ENCODE measurements at regions not wholly inside any gene's neighbourhood (a gene's known extent, or its start where the extent isn't known, plus 50 kb on each side); places are given as distances from the start of the nearest gene placed in this dataset.
"Not testable (repeated sequence)": the region's sequence is repeated elsewhere in the genome, so short reads cannot be mapped to it uniquely, and the experiment has no call there.

- DNase-seq (ENCODE audit: low read depth), result no peak
Measured at GRCh38 chr5:158516521-158516920, 583.2 kb downstream of the EBF1 start.

- no peak for DNase-seq (ENCODE audit: low read depth)
Measured at GRCh38 chr5:158514986-158515359, 584.7 kb downstream of the EBF1 start.

- no peak for DNase-seq (ENCODE audit: low read depth)
Measured at GRCh38 chr5:158514319-158514985, 585.3 kb downstream of the EBF1 start.

GRCh38 chr5:158513490-158514318 lies 586.0 kb downstream of the EBF1 start:
- no peak for DNase-seq (ENCODE audit: low read depth)

GRCh38 chr5:158511454-158511853 lies 588.3 kb downstream of the EBF1 start:
- DNase-seq (ENCODE audit: low read depth), result no peak

- no peak for DNase-seq (ENCODE audit: low read depth)
Measured at GRCh38 chr5:158510479-158510878, 589.2 kb downstream of the EBF1 start.

- no peak for DNase-seq (ENCODE audit: low read depth)
Measured at GRCh38 chr5:158506648-158507047, 593.1 kb downstream of the EBF1 start.

- no peak for DNase-seq (ENCODE audit: low read depth)
Measured at GRCh38 chr5:158502686-158503085, 597.0 kb downstream of the EBF1 start.

DNA sequence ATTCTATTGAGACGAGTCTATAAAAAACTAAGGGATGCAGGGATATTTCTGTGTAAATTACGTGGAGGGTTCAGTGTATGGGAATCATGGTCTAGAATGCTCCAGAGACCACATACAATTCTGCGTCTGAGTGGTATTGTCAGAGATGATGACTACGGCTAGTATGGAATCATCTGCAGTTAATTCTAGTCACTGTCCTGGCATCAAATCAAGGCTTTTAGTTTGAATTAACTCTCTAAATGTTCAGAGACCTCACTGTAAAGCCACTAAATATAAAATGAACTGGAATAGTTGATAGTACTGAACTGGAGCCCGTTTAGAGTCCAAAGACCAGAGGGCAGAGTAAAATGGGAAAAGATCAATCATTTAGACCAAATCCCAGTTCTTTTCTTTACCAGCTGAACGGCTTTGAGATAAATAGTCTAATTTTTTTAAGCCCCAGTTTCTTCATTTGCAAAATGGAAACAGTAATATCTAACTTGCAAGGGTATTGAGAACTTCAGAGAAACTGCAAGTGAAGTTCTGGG lies 599.8 kb downstream of the EBF1 start:
- DNase-seq (ENCODE audit: low read depth), result no peak

- DNase-seq (ENCODE audit: low read depth), result no peak
Measured at GRCh38 chr5:158499075-158499891, 600.4 kb downstream of the EBF1 start.

DNA sequence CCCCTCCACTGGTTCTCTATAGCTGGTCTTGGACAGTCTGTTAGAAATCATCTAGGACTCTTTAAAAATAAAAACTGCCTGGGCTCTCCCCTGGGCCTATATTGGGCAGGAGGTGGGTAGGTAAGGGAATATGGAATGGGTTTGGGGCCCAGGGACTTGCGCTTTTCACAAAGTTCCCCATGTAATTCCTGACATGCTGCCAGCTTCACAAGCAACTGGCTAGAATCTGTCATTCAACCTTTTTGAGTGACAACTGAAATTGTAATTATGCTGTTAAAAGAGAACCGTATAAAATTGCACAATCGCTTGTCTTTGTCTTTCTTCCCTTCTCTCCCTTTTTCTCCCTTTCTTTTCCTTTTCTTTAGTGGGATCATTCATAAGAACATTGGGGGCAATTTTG lies 603.1 kb downstream of the EBF1 start:
- no peak for DNase-seq (ENCODE audit: low read depth)

DNA sequence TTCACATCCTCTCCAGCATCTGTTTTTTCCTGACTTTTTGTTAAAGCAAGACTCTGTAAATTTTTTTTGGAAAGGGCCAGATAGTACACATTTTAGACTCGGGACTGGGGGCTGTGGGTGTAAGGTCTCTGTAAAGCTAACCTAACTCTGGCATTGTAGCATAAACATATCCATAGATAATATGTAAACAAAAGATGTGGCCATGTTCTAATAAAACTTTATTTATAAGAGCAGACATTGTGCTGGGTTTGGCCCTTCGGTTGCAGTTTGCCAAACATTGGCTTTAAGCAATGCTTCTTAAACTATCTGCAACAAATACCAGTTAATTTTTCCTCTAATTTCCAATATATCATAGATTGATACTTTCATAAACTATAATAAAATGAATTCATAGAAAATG lies 605.2 kb downstream of the EBF1 start:
- no peak for DNase-seq (ENCODE audit: low read depth)

GRCh38 chr5:158494044-158494443 lies 605.7 kb downstream of the EBF1 start:
- DNase-seq (ENCODE audit: low read depth), result not testable (repeated sequence)

DNA sequence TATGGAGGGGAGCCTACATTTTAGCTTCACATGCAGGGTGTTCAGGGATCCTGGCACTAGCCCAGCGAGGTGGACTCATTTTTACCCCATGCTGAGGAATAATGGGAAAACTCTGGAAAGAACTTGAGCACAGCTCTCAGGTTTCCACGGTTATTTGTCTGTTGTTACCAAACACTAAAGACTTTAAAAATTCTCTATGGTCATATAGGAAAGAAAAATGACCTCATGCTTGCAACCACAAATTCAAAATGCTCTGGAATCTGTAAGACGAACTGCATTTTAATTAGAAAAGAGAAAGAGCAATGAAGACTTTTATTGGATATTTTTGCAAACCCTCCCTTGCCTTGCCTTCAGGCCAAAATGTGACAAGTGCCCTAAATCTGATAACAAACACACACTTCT lies 606.9 kb downstream of the EBF1 start:
- DNase-seq (ENCODE audit: low read depth), result no peak

DNA sequence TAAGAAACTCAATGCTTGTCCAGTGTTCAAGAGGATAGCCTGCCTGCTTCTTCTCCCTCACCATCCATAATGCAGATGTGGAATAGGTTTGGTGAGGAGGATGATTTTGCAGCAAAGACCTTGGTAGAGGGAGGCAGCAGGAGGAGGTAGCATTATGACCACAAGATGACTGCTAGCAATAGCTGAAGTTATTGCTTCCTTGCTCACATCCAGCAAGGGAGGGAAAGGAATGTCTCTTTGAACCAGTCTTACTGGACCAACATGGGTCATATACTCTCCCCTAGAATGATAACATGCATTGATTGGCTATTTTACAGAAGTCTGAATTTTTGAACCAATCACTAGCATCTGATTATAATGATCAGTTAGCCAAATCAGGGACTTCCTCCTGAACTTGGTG lies 607.6 kb downstream of the EBF1 start:
- DNase-seq (ENCODE audit: low read depth), result no peak

- no peak for DNase-seq (ENCODE audit: low read depth)
Measured at GRCh38 chr5:158487664-158488063, 612.1 kb downstream of the EBF1 start.

DNA sequence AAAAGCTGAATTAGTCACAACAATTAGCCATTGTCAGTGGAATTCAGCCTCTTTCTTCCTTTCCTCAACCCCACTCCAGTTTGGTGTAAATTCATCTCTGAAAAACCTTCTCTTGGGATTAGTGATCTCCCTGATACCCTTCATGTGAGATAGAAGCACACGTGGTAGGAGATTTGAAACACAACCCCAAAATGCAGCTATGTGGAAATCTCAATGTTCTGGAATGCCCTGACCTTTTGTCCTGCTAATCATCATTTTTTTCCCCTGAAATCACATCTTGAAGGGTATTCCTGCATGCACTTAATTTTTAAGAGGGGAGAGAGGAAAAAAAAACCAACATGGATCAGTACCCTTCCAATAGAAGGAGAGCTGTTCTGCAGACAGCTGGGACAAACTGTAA lies 612.6 kb downstream of the EBF1 start:
- DNase-seq (ENCODE audit: low read depth), result no peak

- no peak for DNase-seq (ENCODE audit: low read depth)
Measured at GRCh38 chr5:158486566-158486965, 613.1 kb downstream of the EBF1 start.

- DNase-seq (ENCODE audit: low read depth), result no peak
Measured at GRCh38 chr5:158485604-158486081, 614.1 kb downstream of the EBF1 start.

DNA sequence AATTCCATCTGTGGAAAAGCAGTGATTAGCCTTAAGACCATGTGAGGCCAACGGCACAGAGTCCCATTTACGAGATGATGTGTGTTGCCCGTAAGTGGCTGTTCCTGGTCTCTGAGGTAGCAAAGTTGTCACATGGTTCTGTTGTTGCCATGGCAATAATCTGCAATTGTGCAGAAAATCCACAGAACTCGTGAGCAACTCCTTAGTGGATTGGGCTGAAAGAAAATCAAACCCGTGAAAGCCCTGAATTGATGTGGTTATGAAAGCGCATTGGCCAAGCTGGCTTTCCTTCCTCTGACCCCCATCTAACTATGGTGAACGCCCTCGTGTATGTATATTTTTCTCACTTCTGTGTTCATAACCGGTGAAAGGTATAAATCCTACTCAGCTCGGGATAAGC lies 614.7 kb downstream of the EBF1 start:
- no peak for DNase-seq (ENCODE audit: low read depth)

GRCh38 chr5:158484150-158484549 lies 615.6 kb downstream of the EBF1 start:
- DNase-seq (ENCODE audit: low read depth), result no peak

DNA sequence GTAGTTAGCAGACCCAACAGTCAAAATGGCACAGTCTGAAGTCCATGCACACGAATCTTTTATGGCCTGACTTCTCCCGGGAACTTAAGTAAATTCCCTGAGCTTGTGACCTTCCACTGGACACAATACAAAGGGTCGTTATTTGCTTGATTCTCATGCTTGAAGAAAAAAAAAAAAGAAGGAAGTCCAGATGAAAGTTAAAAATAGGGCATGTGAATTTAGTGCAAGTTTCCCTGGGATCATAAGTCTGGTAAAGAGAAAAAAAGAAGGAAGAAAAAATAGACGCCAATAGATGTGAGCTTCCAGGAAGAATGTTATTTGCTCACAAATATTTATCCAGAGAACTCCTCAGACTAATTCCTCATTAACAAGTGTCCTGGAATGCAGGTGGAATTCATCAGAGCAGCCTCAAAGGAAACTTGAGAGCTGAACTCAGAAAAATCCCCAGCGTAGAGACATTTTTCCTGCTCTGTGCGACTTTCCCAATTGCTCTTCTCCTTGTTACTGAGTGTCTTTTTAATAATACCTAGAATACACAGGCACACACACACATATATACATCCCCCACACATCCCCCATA lies 616.3 kb downstream of the EBF1 start:
- DNase-seq (ENCODE audit: low read depth), result no peak

All from activated T-cell treated with anti-CD3 and anti-CD28 coated beads for 1 hour (primary cell).